D721Med (cell line): ENCODE measurements at regions not wholly inside any gene's neighbourhood (a gene's known extent, or its start where the extent isn't known, plus 50 kb on each side); places are given as distances from the start of the nearest gene placed in this dataset.
"Not testable (repeated sequence)": the region's sequence is repeated elsewhere in the genome, so short reads cannot be mapped to it uniquely, and the experiment has no call there.

Source experiments
- DNase-seq: peaks from one replicate; pipeline ENCODE4 v3.0.0; 2011; ENCODE audit warnings: low spot score; ENCODE audit not compliant: insufficient read length
- FAIRE-seq: peaks from 2 replicates; lab custom pipeline; 2011; peaks lifted over from hg19 to GRCh38; lab: Jason Lieb, UNC
- CTCF ChIP-seq: IDR thresholded peaks from 2 replicates; pipeline ENCODE4 v1.5.1; 2012; ENCODE audit warnings: mild to moderate bottlenecking, control low read depth; ENCODE audit not compliant: insufficient read depth; ENCODE audit errors: missing control alignments

GRCh38 chr10:114872519-114873087 is 51.0 kb downstream of the FHIP2A start:
- no peak for DNase-seq
- TF ChIP-seq CTCF = no peak
- no peak for FAIRE-seq

GRCh38 chr10:114874827-114875411 is 53.3 kb downstream of the FHIP2A start:
- DNase-seq (no peak), FAIRE-seq (no peak)
- no peak for TF ChIP-seq CTCF

GRCh38 chr10:114875590-114876081 is 54.1 kb downstream of the FHIP2A start:
- DNase-seq, FAIRE-seq: not testable (repeated sequence)

- DNase-seq (no peak), FAIRE-seq (no peak)
- no peak for TF ChIP-seq CTCF
Measured at GRCh38 chr10:114876169-114876568, 54.6 kb downstream of the FHIP2A start.

- TF ChIP-seq CTCF = peak; percentile 81
- no peak for FAIRE-seq
- peak; percentile 32 for DNase-seq
Measured at GRCh38 chr10:114876602-114877300, 55.2 kb downstream of the FHIP2A start.

- FAIRE-seq (no peak), DNase-seq (no peak)
- TF ChIP-seq CTCF = no peak
Measured at GRCh38 chr10:114877301-114877644, 55.7 kb downstream of the FHIP2A start.

- no peak for FAIRE-seq
- DNase-seq = no peak
- no peak for TF ChIP-seq CTCF
Measured at GRCh38 chr10:114879093-114879492, 57.5 kb downstream of the FHIP2A start.
